Body of pancreas (tissue), 4 donors: ENCODE measurements at regions not wholly inside any gene's neighbourhood (a gene's known extent, or its start where the extent isn't known, plus 50 kb on each side); places are given as distances from the start of the nearest gene placed in this dataset.

Experiments used
- ATAC-seq: fragments of 150-250 bp; one replicate; pipeline ENCODE4 v1.9.1; 2016
- DNase-seq, 4 donors: peaks; one replicate each; pipeline ENCODE4 v3.0.0-alpha.2; 2019
- H3K27ac ChIP-seq, 4 donors: fragments of 200-600 bp; sonication (generic); 1 replicate in 3 of 4; 2 replicates in 1 of 4; pipeline versions ENCODE4 v1.5.1 to v1.6.1; 2016 to 2019; ENCODE audit warnings: mild to moderate bottlenecking in 1 of 4, mixed read lengths in 1 of 4, moderate library complexity in 1 of 4
- H3K27me3 ChIP-seq, 2 donors: fragments of 200-600 bp; sonication (generic); one replicate each; pipeline ENCODE4 v1.6.0; 2016; ENCODE audit warnings: mild to moderate bottlenecking in 1 of 2
- H3K36me3 ChIP-seq, 2 donors: fragments of 200-600 bp; sonication (generic); replicated peaks in 1 of 2; 2 replicates each; pipeline ENCODE4 v1.5.1; 2016; ENCODE audit warnings: low read depth in 2 of 2; ENCODE audit not compliant: insufficient read depth in 1 of 2
- H3K4me1 ChIP-seq: fragments of 200-600 bp; sonication (generic); one replicate; pipeline ENCODE4 v1.6.0; 2016
- H3K4me3 ChIP-seq, 2 donors: fragments of 200-600 bp; sonication (generic); 1 replicate in 1 of 2; 2 replicates in 1 of 2; pipeline ENCODE4 v1.5.1; 2016 to 2019
- H3K9me3 ChIP-seq, 3 donors: fragments of 200-600 bp; sonication (generic); 1 replicate in 2 of 3; 2 replicates in 1 of 3; pipeline ENCODE4 v1.5.1; 2016
- CTCF ChIP-seq, 7 experiments: fragments of 450-650 bp in 4 of 7; fragments of 200-600 bp in 3 of 7; sonication (generic) in 3 of 7; IDR thresholded peaks; one replicate each; pipeline ENCODE4 v1.5.1; 2016 to 2019; ENCODE audit warnings: antibody characterized with exemption in 7 of 7
- POLR2A ChIP-seq, 3 donors: fragments of 450-650 bp; IDR thresholded peaks; one replicate each; pipeline ENCODE4 v1.6.1; 2016; ENCODE audit warnings: antibody characterized with exemption in 3 of 3, mild to moderate bottlenecking in 2 of 3
- WGBS, 2 donors: methylation state at CpG; one replicate each; pipeline ENCODE4 v1.1.5; 2017; 5-methylcytosine and 5-hydroxymethylcytosine counted together
- intact Hi-C: fragments of 100-400 bp; cut with DNase I; formaldehyde crosslinking; loops from one replicate; pipeline ENCODE4 v1.15.1; 2023

GRCh38 chr5:61280205-61280604 is 51.9 kb upstream of the ZSWIM6 start:
- ATAC-seq (peak; percentile 68), DNase-seq (peak in 3 of 4 donors; percentile 31 to 64 (median 45))
- H3K9me3 ChIP-seq = no peaks in the 10 kb centered on the region
- no peaks in the 10 kb centered on the region for H3K27me3 ChIP-seq
- no peaks in the 10 kb centered on the region for H3K36me3 ChIP-seq
- no peak overlapping the region for H3K4me3 ChIP-seq
- peaks cover 15% of the 10 kb centered on the region for H3K4me1 ChIP-seq
- TF ChIP-seq POLR2A (IDR thresholded peaks at IDR 0.05) (no peak), CTCF (IDR thresholded peaks at IDR 0.05) (no peak)
- intact Hi-C loops = no loop called here
- H3K27ac ChIP-seq = peak overlapping the region in 3 of 4 donors; percentile 25 to 52 (median 32)

GRCh38 chr5:61280761-61281427 is 51.2 kb upstream of the ZSWIM6 start:
- H3K27ac ChIP-seq = peak overlapping the region in 3 of 4 donors; percentile 25 to 52 (median 32)
- H3K36me3 ChIP-seq = no peaks in the 10 kb centered on the region
- no peaks in the 10 kb centered on the region for H3K27me3 ChIP-seq
- TF ChIP-seq CTCF (IDR thresholded peaks at IDR 0.05) (no peak), POLR2A (IDR thresholded peaks at IDR 0.05) (no peak)
- peaks cover 14% of the 10 kb centered on the region for H3K4me1 ChIP-seq
- DNase-seq = peak; percentile 67 to 85 (median 76)
- ATAC-seq = peak; percentile 66
- H3K9me3 ChIP-seq = no peaks in the 10 kb centered on the region
- H3K4me3 ChIP-seq = no peak overlapping the region
- intact Hi-C loops = no loop called here
- WGBS, 2 donors = 9 to 11% methylated on average over 2 of the region's 2 CpGs

GRCh38 chr5:61281686-61282085 is 50.4 kb upstream of the ZSWIM6 start:
- Histone ChIP-seq H3K4me3 (no peak overlapping the region), H3K27ac (no peak overlapping the region), H3K4me1 (peaks cover 14% of the 10 kb centered on the region), H3K36me3 (no peaks in the 10 kb centered on the region), H3K9me3 (no peaks in the 10 kb centered on the region), H3K27me3 (no peaks in the 10 kb centered on the region)
- no peak for ATAC-seq
- DNase-seq = no peak
- TF ChIP-seq POLR2A (IDR thresholded peaks at IDR 0.05) = no peak
- no peak for TF ChIP-seq CTCF (IDR thresholded peaks at IDR 0.05)
- 91 to 97% methylated on average over 1 of the region's 1 CpG for WGBS, 2 donors
- intact Hi-C loops = no loop called here
